ENCODE measurements at regions not wholly inside any gene's neighbourhood (a gene's known extent, or its start where the extent isn't known, plus 50 kb on each side); places are given as distances from the start of the nearest gene placed in this dataset.

GRCh38 chr18:75553021-75553420, 125.5 kb upstream of the SMIM21 start:
- no peak for DNase-seq
- ATAC-seq, result no peak
- no peak overlapping the region for H3K4me3 Mint-ChIP-seq

GRCh38 chr18:75551071-75551470, 123.6 kb upstream of the SMIM21 start:
- Mint-ChIP-seq H3K36me3 (ENCODE audit: insufficient read depth) (no peaks in the 10 kb centered on the region), H3K4me1 (ENCODE audit: low read depth) (no peaks in the 10 kb centered on the region), H3K27me3 (ENCODE audit: low read depth) (peaks cover 19% of the 10 kb centered on the region), H3K9me3 (no peaks in the 10 kb centered on the region), H3K4me3 (no peak overlapping the region)
- DNase-seq (no peak), ATAC-seq (no peak)

More at GRCh38 chr18:75553021-75553420, 125.5 kb upstream of the SMIM21 start:
- Mint-ChIP-seq H3K36me3 (ENCODE audit: insufficient read depth) (no peaks in the 10 kb centered on the region), H3K27me3 (ENCODE audit: low read depth) (peaks cover 14% of the 10 kb centered on the region), H3K9me3 (no peaks in the 10 kb centered on the region), H3K4me1 (ENCODE audit: low read depth) (no peaks in the 10 kb centered on the region)

GRCh38 chr18:75548353-75548905, 120.9 kb upstream of the SMIM21 start:
- Mint-ChIP-seq H3K4me3 (no peak overlapping the region), H3K36me3 (ENCODE audit: insufficient read depth) (no peaks in the 10 kb centered on the region), H3K9me3 (no peaks in the 10 kb centered on the region), H3K27me3 (ENCODE audit: low read depth) (peaks cover 19% of the 10 kb centered on the region), H3K4me1 (ENCODE audit: low read depth) (no peaks in the 10 kb centered on the region)
- no peak for DNase-seq
- ATAC-seq, result no peak

- Mint-ChIP-seq H3K4me1 (ENCODE audit: low read depth) (no peaks in the 10 kb centered on the region), H3K9me3 (no peaks in the 10 kb centered on the region), H3K36me3 (ENCODE audit: insufficient read depth) (no peaks in the 10 kb centered on the region), H3K4me3 (no peak overlapping the region), H3K27me3 (ENCODE audit: low read depth) (peaks cover 19% of the 10 kb centered on the region)
- DNase-seq (no peak), ATAC-seq (no peak)
Observed at GRCh38 chr18:75546964-75547363, 119.5 kb upstream of the SMIM21 start.

- DNase-seq (no peak), ATAC-seq (no peak)
- no peaks in the 10 kb centered on the region for H3K36me3 Mint-ChIP-seq (ENCODE audit: insufficient read depth)
- H3K27me3 Mint-ChIP-seq (ENCODE audit: low read depth), result peaks cover 15% of the 10 kb centered on the region
- no peaks in the 10 kb centered on the region for H3K9me3 Mint-ChIP-seq
- H3K4me3 Mint-ChIP-seq, result no peak overlapping the region
- H3K4me1 Mint-ChIP-seq (ENCODE audit: low read depth), result no peaks in the 10 kb centered on the region
Observed at GRCh38 chr18:75545189-75545588, 117.7 kb upstream of the SMIM21 start.

- H3K4me1 Mint-ChIP-seq (ENCODE audit: low read depth), result no peaks in the 10 kb centered on the region
- DNase-seq (no peak), ATAC-seq (peak in 1 of 2 donors; percentile 27)
- H3K27me3 Mint-ChIP-seq (ENCODE audit: low read depth), result peaks cover 12% of the 10 kb centered on the region
- H3K36me3 Mint-ChIP-seq (ENCODE audit: insufficient read depth), result no peaks in the 10 kb centered on the region
- no peaks in the 10 kb centered on the region for H3K9me3 Mint-ChIP-seq
- H3K4me3 Mint-ChIP-seq, result no peak overlapping the region
Observed at GRCh38 chr18:75544496-75544895, 117.0 kb upstream of the SMIM21 start.

- Mint-ChIP-seq H3K9me3 (no peaks in the 10 kb centered on the region), H3K27me3 (ENCODE audit: low read depth) (peaks cover 13% of the 10 kb centered on the region), H3K36me3 (ENCODE audit: insufficient read depth) (no peaks in the 10 kb centered on the region), H3K4me3 (no peak overlapping the region), H3K4me1 (ENCODE audit: low read depth) (no peaks in the 10 kb centered on the region)
- DNase-seq (no peak), ATAC-seq (peak in 1 of 2 donors; percentile 34)
Observed at GRCh38 chr18:75544051-75544481, 116.6 kb upstream of the SMIM21 start.

- DNase-seq (no peak), ATAC-seq (no peak)
- H3K4me3 Mint-ChIP-seq, result no peak overlapping the region
- no peaks in the 10 kb centered on the region for H3K4me1 Mint-ChIP-seq (ENCODE audit: low read depth)
- H3K27me3 Mint-ChIP-seq (ENCODE audit: low read depth), result peaks cover 12% of the 10 kb centered on the region
- H3K9me3 Mint-ChIP-seq, result no peaks in the 10 kb centered on the region
- no peaks in the 10 kb centered on the region for H3K36me3 Mint-ChIP-seq (ENCODE audit: insufficient read depth)
Observed at GRCh38 chr18:75538727-75539126, 111.2 kb upstream of the SMIM21 start.

GRCh38 chr18:75533950-75534349, 106.4 kb upstream of the SMIM21 start:
- no peaks in the 10 kb centered on the region for H3K36me3 Mint-ChIP-seq (ENCODE audit: insufficient read depth)
- no peaks in the 10 kb centered on the region for H3K4me1 Mint-ChIP-seq (ENCODE audit: low read depth)
- H3K27me3 Mint-ChIP-seq (ENCODE audit: low read depth), result peaks cover 8% of the 10 kb centered on the region
- no peak for ATAC-seq
- no peak overlapping the region for H3K4me3 Mint-ChIP-seq
- no peaks in the 10 kb centered on the region for H3K9me3 Mint-ChIP-seq
- no peak for DNase-seq

GRCh38 chr18:75533209-75533608, 105.7 kb upstream of the SMIM21 start:
- ATAC-seq, result no peak
- no peak for DNase-seq
- Mint-ChIP-seq H3K9me3 (no peaks in the 10 kb centered on the region), H3K4me3 (no peak overlapping the region), H3K4me1 (ENCODE audit: low read depth) (no peaks in the 10 kb centered on the region), H3K27me3 (ENCODE audit: low read depth) (peaks cover 12% of the 10 kb centered on the region), H3K36me3 (ENCODE audit: insufficient read depth) (no peaks in the 10 kb centered on the region)

GRCh38 chr18:75531851-75532459, 104.5 kb upstream of the SMIM21 start:
- Mint-ChIP-seq H3K27me3 (ENCODE audit: low read depth) (peaks cover 12% of the 10 kb centered on the region), H3K4me1 (ENCODE audit: low read depth) (no peaks in the 10 kb centered on the region), H3K9me3 (no peaks in the 10 kb centered on the region), H3K4me3 (no peak overlapping the region), H3K36me3 (ENCODE audit: insufficient read depth) (no peaks in the 10 kb centered on the region)
- DNase-seq, result no peak
- ATAC-seq, result no peak

- no peaks in the 10 kb centered on the region for H3K9me3 Mint-ChIP-seq
- ATAC-seq (no peak), DNase-seq (no peak)
- H3K36me3 Mint-ChIP-seq (ENCODE audit: insufficient read depth), result no peaks in the 10 kb centered on the region
- no peak overlapping the region for H3K4me3 Mint-ChIP-seq
- peaks cover 8% of the 10 kb centered on the region for H3K27me3 Mint-ChIP-seq (ENCODE audit: low read depth)
- H3K4me1 Mint-ChIP-seq (ENCODE audit: low read depth), result no peaks in the 10 kb centered on the region
Observed at GRCh38 chr18:75531212-75531850, 103.8 kb upstream of the SMIM21 start.

GRCh38 chr18:75530566-75531211, 103.2 kb upstream of the SMIM21 start:
- H3K4me1 Mint-ChIP-seq (ENCODE audit: low read depth), result no peaks in the 10 kb centered on the region
- no peaks in the 10 kb centered on the region for H3K9me3 Mint-ChIP-seq
- no peak for DNase-seq
- H3K4me3 Mint-ChIP-seq, result no peak overlapping the region
- ATAC-seq, result no peak
- H3K36me3 Mint-ChIP-seq (ENCODE audit: insufficient read depth), result no peaks in the 10 kb centered on the region
- peaks cover 10% of the 10 kb centered on the region for H3K27me3 Mint-ChIP-seq (ENCODE audit: low read depth)

GRCh38 chr18:75530118-75530517, 102.6 kb upstream of the SMIM21 start:
- Mint-ChIP-seq H3K4me1 (ENCODE audit: low read depth) (no peaks in the 10 kb centered on the region), H3K27me3 (ENCODE audit: low read depth) (peaks cover 12% of the 10 kb centered on the region), H3K36me3 (ENCODE audit: insufficient read depth) (no peaks in the 10 kb centered on the region), H3K9me3 (no peaks in the 10 kb centered on the region), H3K4me3 (no peak overlapping the region)
- ATAC-seq (no peak), DNase-seq (no peak)

- H3K9me3 Mint-ChIP-seq, result no peaks in the 10 kb centered on the region
- no peak overlapping the region for H3K4me3 Mint-ChIP-seq
- peaks cover 12% of the 10 kb centered on the region for H3K27me3 Mint-ChIP-seq (ENCODE audit: low read depth)
- DNase-seq, result no peak
- H3K4me1 Mint-ChIP-seq (ENCODE audit: low read depth), result no peaks in the 10 kb centered on the region
- ATAC-seq, result no peak
- no peaks in the 10 kb centered on the region for H3K36me3 Mint-ChIP-seq (ENCODE audit: insufficient read depth)
Observed at GRCh38 chr18:75529394-75529793, 101.9 kb upstream of the SMIM21 start.

All from activated T-cell treated with anti-CD3 and anti-CD28 coated beads, Interleukin-2, amount 50 U/mL, for 4 hours (primary cell).